ENCODE measurements at regions not wholly inside any gene's neighbourhood (a gene's known extent, or its start where the extent isn't known, plus 50 kb on each side); places are given as distances from the start of the nearest gene placed in this dataset.
"Not testable (repeated sequence)": the region's sequence is repeated elsewhere in the genome, so short reads cannot be mapped to it uniquely, and the experiment has no call there.

- Histone ChIP-seq H3K27me3 (no peaks in the 10 kb centered on the region), H3K36me3 (no peaks in the 10 kb centered on the region), H3K9me3 (no peaks in the 10 kb centered on the region), H3K4me3 (no peak overlapping the region), H3K4me1 (peaks cover 0 to 13% (median 0%) of the 10 kb centered on the region in 9 donors), H3K27ac (no peak overlapping the region)
- DNase-seq, result no peak
- no peak for ATAC-seq
- TF ChIP-seq CTCF (IDR thresholded peaks at IDR 0.05), result no peak
- 91 to 92% methylated on average over 4 of the region's 4 CpGs for WGBS, 2 donors
- intact Hi-C loops (cut with DNase I), result no loop called here
Measured at GRCh38 chr11:45737056-45737455, 67.9 kb upstream of the SLC35C1 start.

- Histone ChIP-seq H3K9me3 (no peaks in the 10 kb centered on the region), H3K27me3 (no peaks in the 10 kb centered on the region), H3K4me3 (no peak overlapping the region), H3K36me3 (no peaks in the 10 kb centered on the region), H3K4me1 (peaks cover 0 to 9% (median 0%) of the 10 kb centered on the region in 9 donors), H3K27ac (no peak overlapping the region)
- no peak for TF ChIP-seq CTCF (IDR thresholded peaks at IDR 0.05)
- ATAC-seq (peak in 3 of 8 donors; percentile 30 to 94 (median 61)), DNase-seq (no peak)
- intact Hi-C loops (cut with DNase I), result no loop called here
- WGBS, 2 donors, result 87 to 90% methylated on average over 2 of the region's 2 CpGs
Measured at GRCh38 chr11:45736424-45736823, 68.5 kb upstream of the SLC35C1 start.

- DNase-seq (no peak), ATAC-seq (no peak)
- H3K4me1 ChIP-seq, result no peaks in the 10 kb centered on the region
- H3K9me3 ChIP-seq, result no peaks in the 10 kb centered on the region
- H3K4me3 ChIP-seq, result no peak overlapping the region
- no peaks in the 10 kb centered on the region for H3K27me3 ChIP-seq
- H3K36me3 ChIP-seq, result no peaks in the 10 kb centered on the region
- no peak for TF ChIP-seq CTCF (IDR thresholded peaks at IDR 0.05)
- 61 to 67% methylated on average over 1 of the region's 1 CpG for WGBS, 2 donors
- no peak overlapping the region for H3K27ac ChIP-seq
- intact Hi-C loops (cut with DNase I), result no loop called here
Measured at GRCh38 chr11:45733176-45733575, 67.8 kb upstream of the CHST1 start.

GRCh38 chr11:45732343-45732742, 66.9 kb upstream of the CHST1 start:
- Histone ChIP-seq H3K36me3 (no peaks in the 10 kb centered on the region), H3K9me3 (no peaks in the 10 kb centered on the region), H3K4me3 (no peak overlapping the region), H3K27ac (no peak overlapping the region), H3K4me1 (no peaks in the 10 kb centered on the region), H3K27me3 (peaks cover 0 to 5% (median 0%) of the 10 kb centered on the region in 7 donors)
- TF ChIP-seq CTCF (IDR thresholded peaks at IDR 0.05), result no peak
- intact Hi-C loops (cut with DNase I), result no loop called here
- ATAC-seq (no peak), DNase-seq (no peak)

- intact Hi-C loops (cut with DNase I); H3K4me3 ChIP-seq; H3K36me3 ChIP-seq; H3K4me1 ChIP-seq; DNase-seq; H3K27ac ChIP-seq; H3K9me3 ChIP-seq; H3K27me3 ChIP-seq; ATAC-seq: not testable (repeated sequence)
- WGBS, 2 donors, result 92 to 94% methylated on average over 4 of the region's 4 CpGs
Measured at GRCh38 chr11:45731171-45731570, 65.7 kb upstream of the CHST1 start.

Data from heart right ventricle (tissue), 16 donors.